NCI-H146 (cell line): ENCODE measurements at regions not wholly inside any gene's neighbourhood (a gene's known extent, or its start where the extent isn't known, plus 50 kb on each side); places are given as distances from the start of the nearest gene placed in this dataset.

ENCODE experiments used
- DNase-seq: peaks from one replicate; lab custom pipeline; 2025; lab: John Stamatoyannopoulos, UW

- DNase-seq = no peak
Measured at GRCh38 chr12:34346372-34347034, 324.2 kb downstream of the ALG10 start.

- no peak for DNase-seq
Measured at GRCh38 chr12:34347367-34347766, 325.1 kb downstream of the ALG10 start.

GRCh38 chr12:34348064-34348463 is 325.8 kb downstream of the ALG10 start:
- no peak for DNase-seq

- no peak for DNase-seq
Measured at GRCh38 chr12:34348836-34349672, 326.8 kb downstream of the ALG10 start.

- no peak for DNase-seq
Measured at GRCh38 chr12:34349673-34349961, 327.3 kb downstream of the ALG10 start.

- DNase-seq = no peak
Measured at GRCh38 chr12:34350092-34351041, 328.1 kb downstream of the ALG10 start.

- no peak for DNase-seq
Measured at GRCh38 chr12:34352098-34352497, 329.8 kb downstream of the ALG10 start.

- no peak for DNase-seq
Measured at GRCh38 chr12:34354239-34355200, 332.2 kb downstream of the ALG10 start.

- no peak for DNase-seq
Measured at GRCh38 chr12:34356233-34356987, 334.1 kb downstream of the ALG10 start.

GRCh38 chr12:34357791-34358190 is 335.5 kb downstream of the ALG10 start:
- DNase-seq = no peak

GRCh38 chr12:34358198-34358597 is 335.9 kb downstream of the ALG10 start:
- DNase-seq = no peak

GRCh38 chr12:34361721-34362316 is 339.5 kb downstream of the ALG10 start:
- no peak for DNase-seq

- DNase-seq = peak; percentile 10
Measured at GRCh38 chr12:34363050-34363673, 340.9 kb downstream of the ALG10 start.

- DNase-seq = no peak
Measured at GRCh38 chr12:34368079-34368478, 345.8 kb downstream of the ALG10 start.

GRCh38 chr12:34371050-34371449 is 348.8 kb downstream of the ALG10 start:
- no peak for DNase-seq

- DNase-seq = no peak
Measured at GRCh38 chr12:34372003-34372402, 349.7 kb downstream of the ALG10 start.

- DNase-seq = no peak
Measured at GRCh38 chr12:34373926-34374325, 351.6 kb downstream of the ALG10 start.

GRCh38 chr12:34376133-34376799 is 354.0 kb downstream of the ALG10 start:
- no peak for DNase-seq
